OCI-LY1 (cell line): ENCODE measurements at regions not wholly inside any gene's neighbourhood (a gene's known extent, or its start where the extent isn't known, plus 50 kb on each side); places are given as distances from the start of the nearest gene placed in this dataset.

Experiments
- H2AFZ ChIP-seq: fragments of 200-600 bp; sonication (generic), shearing (Covaris generic); 2 replicates; pipeline ENCODE4 v1.6.0; 2014; ENCODE audit warnings: antibody characterized with exemption, mild to moderate bottlenecking, low read length
- H3F3A ChIP-seq: fragments of 200-600 bp; sonication (generic), shearing (Covaris generic); 2 replicates; pipeline ENCODE4 v1.6.0; 2014; ENCODE audit warnings: mild to moderate bottlenecking, antibody characterized with exemption, low read length, moderate library complexity; ENCODE audit not compliant: insufficient read depth
- H3K27ac ChIP-seq: fragments of 200-600 bp; sonication (generic); 2 replicates; pipeline ENCODE4 v1.5.1; 2014; ENCODE audit warnings: low read length, mixed run types, mild to moderate bottlenecking, low read depth; ENCODE audit not compliant: poor library complexity, severe bottlenecking
- H3K27me3 ChIP-seq: fragments of 200-600 bp; sonication (generic); 2 replicates; pipeline ENCODE4 v1.6.0; 2014; ENCODE audit warnings: antibody characterized with exemption, mild to moderate bottlenecking, low read length, moderate library complexity; ENCODE audit not compliant: insufficient read depth
- H3K36me3 ChIP-seq: fragments of 200-600 bp; sonication (generic); 2 replicates; pipeline ENCODE4 v1.6.1; 2014; ENCODE audit warnings: mild to moderate bottlenecking, antibody characterized with exemption, low read length, moderate library complexity, mixed read lengths; ENCODE audit not compliant: insufficient read depth
- H3K4me1 ChIP-seq: fragments of 200-600 bp; sonication (generic); 2 replicates; pipeline ENCODE4 v1.5.1; 2014; ENCODE audit warnings: mild to moderate bottlenecking, low read length, moderate library complexity; ENCODE audit not compliant: insufficient read depth, severe bottlenecking
- H3K4me2 ChIP-seq: fragments of 200-600 bp; sonication (generic), shearing (Covaris generic); 2 replicates; pipeline ENCODE4 v1.6.1; 2014; ENCODE audit warnings: low read length
- H3K4me3 ChIP-seq: fragments of 200-600 bp; sonication (generic); 2 replicates; pipeline ENCODE4 v1.5.1; 2014; ENCODE audit warnings: low read length, low read depth, mild to moderate bottlenecking, mixed read lengths; ENCODE audit not compliant: poor library complexity, severe bottlenecking
- H3K79me2 ChIP-seq: fragments of 200-600 bp; shearing (Covaris generic); 2 replicates; pipeline ENCODE4 v1.6.1; 2016; ENCODE audit warnings: mixed run types, low read length, mixed read lengths; ENCODE audit not compliant: insufficient read depth
- H3K9ac ChIP-seq: fragments of 200-600 bp; sonication (generic), shearing (Covaris generic); 2 replicates; pipeline ENCODE4 v1.6.1; 2014; ENCODE audit warnings: mild to moderate bottlenecking, low read length, mixed read lengths
- H3K9me2 ChIP-seq: fragments of 200-600 bp; sonication (generic), shearing (Covaris generic); 2 replicates; pipeline ENCODE4 v1.6.1; 2014; ENCODE audit warnings: low read depth, mild to moderate bottlenecking, low read length, mixed read lengths
- H3K9me3 ChIP-seq: fragments of 200-600 bp; shearing (Covaris generic); 2 replicates; pipeline ENCODE4 v1.6.1; 2014; ENCODE audit warnings: low read length, mixed read lengths
- H4K20me1 ChIP-seq: fragments of 200-600 bp; sonication (generic), shearing (Covaris generic); 2 replicates; pipeline ENCODE4 v1.6.0; 2016; ENCODE audit warnings: mild to moderate bottlenecking, low read length; ENCODE audit not compliant: insufficient read depth
- CTCF ChIP-seq: fragments of 200-600 bp; sonication (generic), shearing (Covaris generic); IDR thresholded peaks from 2 replicates; pipeline ENCODE4 v1.5.1; 2017; ENCODE audit warnings: mild to moderate bottlenecking, antibody characterized with exemption, low read length, moderate library complexity, mixed read lengths
- EZH2 ChIP-seq: fragments of 200-600 bp; sonication (generic), shearing (Covaris generic); IDR thresholded peaks from 2 replicates; pipeline ENCODE4 v1.8.0; 2017; ENCODE audit warnings: borderline replicate concordance, mixed run types, mild to moderate bottlenecking, antibody characterized with exemption, low read length, moderate library complexity, mixed read lengths

- H3K79me2 ChIP-seq: no peaks in the 10 kb centered on the region
- no peaks in the 10 kb centered on the region for H3K27me3 ChIP-seq
- H4K20me1 ChIP-seq: no peaks in the 10 kb centered on the region
- no peaks in the 10 kb centered on the region for H3K4me1 ChIP-seq
- no peaks in the 10 kb centered on the region for H3K9me3 ChIP-seq
- H3K4me2 ChIP-seq: no peak overlapping the region
- no peak for TF ChIP-seq CTCF
- no peak for TF ChIP-seq EZH2
- no peak overlapping the region for H3K27ac ChIP-seq
- H2AFZ ChIP-seq: no peak overlapping the region
- H3K36me3 ChIP-seq: no peaks in the 10 kb centered on the region
- H3K9ac ChIP-seq: no peak overlapping the region
- H3K4me3 ChIP-seq: no peak overlapping the region
- H3F3A ChIP-seq: no peaks in the 10 kb centered on the region
- H3K9me2 ChIP-seq: no peaks in the 10 kb centered on the region
Measured at GRCh38 chr3:109683746-109684145, 346.4 kb upstream of the DPPA4 start.

GRCh38 chr3:109685084-109686079, 348.0 kb upstream of the DPPA4 start:
- no peak overlapping the region for H3K9ac ChIP-seq
- H3K27ac ChIP-seq: no peak overlapping the region

GRCh38 chr3:109687626-109688025, 350.3 kb upstream of the DPPA4 start:
- Histone ChIP-seq H3F3A (no peaks in the 10 kb centered on the region), H3K27me3 (no peaks in the 10 kb centered on the region), H4K20me1 (no peaks in the 10 kb centered on the region), H3K9ac (no peak overlapping the region), H3K4me3 (no peak overlapping the region), H3K4me2 (no peak overlapping the region), H3K36me3 (no peaks in the 10 kb centered on the region), H3K9me2 (no peaks in the 10 kb centered on the region), H3K79me2 (no peaks in the 10 kb centered on the region), H3K4me1 (no peaks in the 10 kb centered on the region), H2AFZ (no peak overlapping the region), H3K27ac (no peak overlapping the region), H3K9me3 (no peaks in the 10 kb centered on the region)
- no peak for TF ChIP-seq CTCF
- TF ChIP-seq EZH2: no peak

More at GRCh38 chr3:109685084-109686079, 348.0 kb upstream of the DPPA4 start:
- TF ChIP-seq EZH2 (no peak), CTCF (no peak)
- no peaks in the 10 kb centered on the region for H3K9me3 ChIP-seq
- H3K27me3 ChIP-seq: no peaks in the 10 kb centered on the region
- H3K4me2 ChIP-seq: no peak overlapping the region
- no peak overlapping the region for H3K4me3 ChIP-seq
- no peaks in the 10 kb centered on the region for H3F3A ChIP-seq
- H3K9me2 ChIP-seq: no peaks in the 10 kb centered on the region
- no peaks in the 10 kb centered on the region for H3K4me1 ChIP-seq
- H4K20me1 ChIP-seq: no peaks in the 10 kb centered on the region
- no peaks in the 10 kb centered on the region for H3K36me3 ChIP-seq
- H3K79me2 ChIP-seq: no peaks in the 10 kb centered on the region
- H2AFZ ChIP-seq: no peak overlapping the region
